ENCODE measurements at regions not wholly inside any gene's neighbourhood (a gene's known extent, or its start where the extent isn't known, plus 50 kb on each side); places are given as distances from the start of the nearest gene placed in this dataset.

- H3K27me3 ChIP-seq (ENCODE audit: control insufficient read depth in 2 of 2, insufficient read depth in 2 of 2, low read length in 2 of 2): no peaks in the 10 kb centered on the region
- BruUV-seq (replicated peaks): no TSS peak
- no peaks in the 10 kb centered on the region for H3K79me2 ChIP-seq (ENCODE audit: control insufficient read depth, insufficient read depth, low read length)
- CTCF ChIA-PET: no interaction called here
- intact Hi-C loops (cut with micrococcal nuclease) (no loop called here), dilution Hi-C loops (cut with MboI; ENCODE audit: extremely low pct_ligation_motif_present, low sequenced_read_pairs) (no loop called here)
- no peak for FAIRE-seq
- POLR2A ChIA-PET: no interaction called here
- H2AFZ ChIP-seq (ENCODE audit: low read depth, low read length): no peak overlapping the region
- H3K27ac ChIP-seq (ENCODE audit: insufficient read depth, low read depth, low read length): no peak overlapping the region
- peaks cover 2% of the 10 kb centered on the region for H3K9me3 ChIP-seq (replicated peaks; ENCODE audit: control insufficient read depth, insufficient read depth, low read length)
- no peak overlapping the region for H3K4me3 ChIP-seq (replicated peaks in 1 of 3; ENCODE audit: insufficient read depth in 1 of 3, low read depth in 1 of 3, low read length in 3 of 3)
- H3K9me1 ChIP-seq (replicated peaks; ENCODE audit: control insufficient read depth, extremely low read depth, insufficient read depth, low read length): no peaks in the 10 kb centered on the region
- H3K9ac ChIP-seq (replicated peaks; ENCODE audit: extremely low read depth, insufficient read depth, low read length): no peak overlapping the region
- no peak overlapping the region for H3K4me2 ChIP-seq (ENCODE audit: insufficient read depth, low read length)
- DNase-seq (ENCODE audit: low read depth, low spot score): no peak
- H3K4me1 ChIP-seq (ENCODE audit: control insufficient read depth, extremely low read depth, insufficient read depth, low read length): no peaks in the 10 kb centered on the region
- no peaks in the 10 kb centered on the region for H3K36me3 ChIP-seq (ENCODE audit: control insufficient read depth in 2 of 2, extremely low read depth in 1 of 2, insufficient read depth in 2 of 2, low read length in 2 of 2)
- no peaks in the 10 kb centered on the region for H4K20me1 ChIP-seq (replicated peaks; ENCODE audit: control insufficient read depth, extremely low read depth, insufficient read depth, low read length)
- no peak for TF ChIP-seq POLR2A (IDR thresholded peaks at IDR 0.05; ENCODE audit: low read depth, low read length)
- TF ChIP-seq GATA2 (IDR thresholded peaks at IDR 0.05; ENCODE audit: insufficient read depth, insufficient read length, low read depth, low read length): no peak
- TF ChIP-seq POLR2AphosphoS5 (IDR thresholded peaks at IDR 0.05; ENCODE audit: insufficient read depth, low read depth, low read length): no peak
- TF ChIP-seq FOS (IDR thresholded peaks at IDR 0.05; ENCODE audit: borderline replicate concordance, insufficient read depth, low read length): no peak
- TF ChIP-seq EZH2 (IDR thresholded peaks at IDR 0.05; ENCODE audit: borderline replicate concordance, low read depth, low read length, severe bottlenecking): no peak
- TF ChIP-seq, protein P1, sequence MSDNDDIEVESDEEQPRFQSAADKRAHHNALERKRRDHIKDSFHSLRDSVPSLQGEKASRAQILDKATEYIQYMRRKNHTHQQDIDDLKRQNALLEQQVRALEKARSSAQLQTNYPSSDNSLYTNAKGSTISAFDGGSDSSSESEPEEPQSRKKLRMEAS (IDR thresholded peaks at IDR 0.05; ENCODE audit: insufficient read depth, insufficient read length): no peak
- no peak for TF ChIP-seq MYC (IDR thresholded peaks at IDR 0.05; ENCODE audit: low read depth, low read length)
- no peak for TF ChIP-seq JUN (IDR thresholded peaks at IDR 0.05; ENCODE audit: borderline replicate concordance, insufficient read depth, insufficient read length, low read depth)
- TF ChIP-seq CTCF (IDR thresholded peaks at IDR 0.05; ENCODE audit: extremely low read depth in 1 of 2, insufficient read depth in 1 of 2, low read depth in 1 of 2, low read length in 2 of 2): no peak
Measured at GRCh38 chr20:17169585-17170136, 57.2 kb upstream of the PCSK2 start.
